ENCODE measurements at regions not wholly inside any gene's neighbourhood (a gene's known extent, or its start where the extent isn't known, plus 50 kb on each side); places are given as distances from the start of the nearest gene placed in this dataset.

DNA sequence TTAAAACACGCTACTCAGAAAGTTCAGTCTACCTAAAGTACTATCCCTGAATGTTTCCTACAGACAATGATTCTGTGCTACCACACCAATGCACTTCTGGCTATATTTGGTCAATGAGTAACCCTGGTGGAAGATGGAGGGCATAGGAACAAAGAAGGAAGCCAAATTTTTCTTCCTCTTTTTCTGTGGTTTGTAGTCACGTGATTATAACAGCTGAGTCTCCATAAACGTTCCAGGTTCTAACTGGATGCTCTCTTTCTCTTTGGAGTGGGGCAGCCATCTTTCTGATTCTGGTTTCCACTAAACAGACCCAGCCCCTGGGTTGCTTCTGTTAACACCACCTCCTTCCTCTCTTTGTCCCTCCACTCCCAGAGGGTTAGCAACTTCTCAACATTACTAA lies 274.9 kb downstream of the CDH11 start:
- no peak overlapping the region for H3K4me3 ChIP-seq (ENCODE audit: low read depth, low read length)
- peak; percentile 19 for DNase-seq (ENCODE audit: low read depth)
- TF ChIP-seq, protein P1, sequence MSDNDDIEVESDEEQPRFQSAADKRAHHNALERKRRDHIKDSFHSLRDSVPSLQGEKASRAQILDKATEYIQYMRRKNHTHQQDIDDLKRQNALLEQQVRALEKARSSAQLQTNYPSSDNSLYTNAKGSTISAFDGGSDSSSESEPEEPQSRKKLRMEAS (IDR thresholded peaks at IDR 0.05; ENCODE audit: low read depth, low read length) = no peak
- TF ChIP-seq POLR2A (IDR thresholded peaks at IDR 0.05; ENCODE audit: extremely low read depth, insufficient read length) = no peak
- no peak for TF ChIP-seq MYC (IDR thresholded peaks at IDR 0.05; ENCODE audit: low read depth, low read length)
- TF ChIP-seq, protein P2, sequence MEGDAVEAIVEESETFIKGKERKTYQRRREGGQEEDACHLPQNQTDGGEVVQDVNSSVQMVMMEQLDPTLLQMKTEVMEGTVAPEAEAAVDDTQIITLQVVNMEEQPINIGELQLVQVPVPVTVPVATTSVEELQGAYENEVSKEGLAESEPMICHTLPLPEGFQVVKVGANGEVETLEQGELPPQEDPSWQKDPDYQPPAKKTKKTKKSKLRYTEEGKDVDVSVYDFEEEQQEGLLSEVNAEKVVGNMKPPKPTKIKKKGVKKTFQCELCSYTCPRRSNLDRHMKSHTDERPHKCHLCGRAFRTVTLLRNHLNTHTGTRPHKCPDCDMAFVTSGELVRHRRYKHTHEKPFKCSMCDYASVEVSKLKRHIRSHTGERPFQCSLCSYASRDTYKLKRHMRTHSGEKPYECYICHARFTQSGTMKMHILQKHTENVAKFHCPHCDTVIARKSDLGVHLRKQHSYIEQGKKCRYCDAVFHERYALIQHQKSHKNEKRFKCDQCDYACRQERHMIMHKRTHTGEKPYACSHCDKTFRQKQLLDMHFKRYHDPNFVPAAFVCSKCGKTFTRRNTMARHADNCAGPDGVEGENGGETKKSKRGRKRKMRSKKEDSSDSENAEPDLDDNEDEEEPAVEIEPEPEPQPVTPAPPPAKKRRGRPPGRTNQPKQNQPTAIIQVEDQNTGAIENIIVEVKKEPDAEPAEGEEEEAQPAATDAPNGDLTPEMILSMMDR (IDR thresholded peaks at IDR 0.05; ENCODE audit: low read depth, low read length) = no peak

DNA sequence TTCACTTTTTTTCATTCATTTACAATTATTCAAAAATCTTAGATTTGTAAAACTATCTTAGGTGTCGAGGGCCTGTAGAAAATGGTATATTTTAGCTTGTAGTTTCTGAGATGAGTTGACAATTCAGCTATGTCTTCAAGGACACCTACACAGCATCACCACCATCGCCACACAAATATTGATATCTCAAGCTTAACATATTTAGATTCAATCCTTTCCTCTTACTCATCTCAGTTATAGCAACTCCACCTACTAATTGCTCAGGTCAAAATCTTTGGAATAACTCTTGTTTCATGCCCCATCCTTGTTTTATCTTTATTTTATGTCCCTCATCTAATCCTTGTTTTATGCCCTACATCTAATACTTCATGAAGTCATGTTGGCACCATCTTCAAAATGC lies 276.8 kb downstream of the CDH11 start:
- no peak for TF ChIP-seq MYC (IDR thresholded peaks at IDR 0.05; ENCODE audit: low read depth, low read length)
- TF ChIP-seq, protein P1 (IDR thresholded peaks at IDR 0.05; ENCODE audit: low read depth, low read length) = no peak
- TF ChIP-seq, protein P2 (IDR thresholded peaks at IDR 0.05; ENCODE audit: low read depth, low read length) = no peak
- TF ChIP-seq POLR2A (IDR thresholded peaks at IDR 0.05; ENCODE audit: extremely low read depth, insufficient read length) = no peak
- no peak overlapping the region for H3K4me3 ChIP-seq (ENCODE audit: low read depth, low read length)
- DNase-seq (ENCODE audit: low read depth) = no peak

DNA sequence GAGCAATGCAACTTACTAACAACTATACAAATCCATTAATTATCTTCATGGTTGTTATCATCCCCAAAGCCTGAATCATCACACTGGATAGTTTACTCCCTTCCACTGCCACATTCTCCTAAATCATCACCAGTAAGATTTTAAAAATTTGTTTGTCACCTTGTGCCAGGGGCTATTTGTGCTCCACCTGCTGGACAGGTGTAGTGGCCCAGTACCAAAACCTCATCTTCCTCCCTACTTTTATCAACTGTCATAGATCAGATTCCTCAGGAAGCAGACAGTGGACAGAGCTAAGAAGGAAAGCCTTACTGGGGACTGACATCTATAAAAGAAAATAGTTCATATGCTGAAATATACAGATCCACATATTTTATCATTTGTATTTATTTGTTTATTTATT lies 280.4 kb downstream of the CDH11 start:
- no peak for DNase-seq (ENCODE audit: low read depth)
- H3K4me3 ChIP-seq (ENCODE audit: low read depth, low read length) = no peak overlapping the region
- TF ChIP-seq, protein P1 (IDR thresholded peaks at IDR 0.05; ENCODE audit: low read depth, low read length) = no peak
- TF ChIP-seq MYC (IDR thresholded peaks at IDR 0.05; ENCODE audit: low read depth, low read length) (no peak), POLR2A (IDR thresholded peaks at IDR 0.05; ENCODE audit: extremely low read depth, insufficient read length) (no peak)
- TF ChIP-seq, protein P2 (IDR thresholded peaks at IDR 0.05; ENCODE audit: low read depth, low read length) = no peak

DNA sequence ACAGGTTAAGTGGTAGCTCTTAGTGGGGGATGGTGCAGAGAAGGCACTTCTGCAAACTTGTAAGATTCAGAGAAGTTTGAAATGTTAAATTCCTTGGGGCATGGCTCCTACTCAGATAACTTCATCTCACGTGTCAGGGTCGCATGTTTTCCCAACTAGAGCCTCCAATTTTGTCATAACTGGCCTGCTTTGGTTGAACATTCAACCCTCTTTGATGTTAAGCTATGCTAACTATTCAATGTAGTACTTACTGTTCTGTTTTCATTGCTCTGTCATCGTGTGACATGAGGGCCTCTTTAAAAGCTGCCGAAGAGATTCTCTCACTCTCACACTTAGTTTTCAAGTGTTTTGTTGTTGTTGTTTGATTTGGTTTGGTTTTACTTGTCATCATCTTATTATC lies 280.8 kb downstream of the CDH11 start:
- H3K4me3 ChIP-seq (ENCODE audit: low read depth, low read length) = no peak overlapping the region
- no peak for DNase-seq (ENCODE audit: low read depth)
- TF ChIP-seq, protein P1 (IDR thresholded peaks at IDR 0.05; ENCODE audit: low read depth, low read length) = no peak
- TF ChIP-seq, protein P2 (IDR thresholded peaks at IDR 0.05; ENCODE audit: low read depth, low read length) = no peak
- no peak for TF ChIP-seq MYC (IDR thresholded peaks at IDR 0.05; ENCODE audit: low read depth, low read length)
- TF ChIP-seq POLR2A (IDR thresholded peaks at IDR 0.05; ENCODE audit: extremely low read depth, insufficient read length) = no peak

DNA sequence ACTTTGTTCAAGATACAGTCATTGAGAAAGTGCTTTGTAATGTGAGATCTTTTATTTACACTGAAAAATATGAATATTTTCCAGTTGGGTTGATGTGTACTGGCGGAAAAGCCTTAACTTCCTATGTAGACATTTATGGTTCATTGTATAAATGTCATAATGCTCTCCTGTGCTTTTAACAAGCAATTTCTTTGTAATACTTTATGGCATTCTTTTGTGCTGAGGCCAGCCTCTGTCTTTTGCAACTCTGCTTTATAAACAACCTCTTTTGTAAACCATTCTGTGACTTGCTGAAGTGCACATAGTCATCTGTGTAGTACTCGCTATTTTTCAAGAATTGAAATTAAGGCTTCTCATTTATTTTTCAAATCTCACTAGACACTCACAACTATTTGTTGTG lies 291.2 kb downstream of the CDH11 start:
- H3K4me3 ChIP-seq (ENCODE audit: low read depth, low read length) = no peak overlapping the region
- no peak for DNase-seq (ENCODE audit: low read depth)
- TF ChIP-seq, protein P1 (IDR thresholded peaks at IDR 0.05; ENCODE audit: low read depth, low read length) = no peak
- no peak for TF ChIP-seq POLR2A (IDR thresholded peaks at IDR 0.05; ENCODE audit: extremely low read depth, insufficient read length)
- TF ChIP-seq, protein P2 (IDR thresholded peaks at IDR 0.05; ENCODE audit: low read depth, low read length) = no peak
- TF ChIP-seq MYC (IDR thresholded peaks at IDR 0.05; ENCODE audit: low read depth, low read length) = no peak

DNA sequence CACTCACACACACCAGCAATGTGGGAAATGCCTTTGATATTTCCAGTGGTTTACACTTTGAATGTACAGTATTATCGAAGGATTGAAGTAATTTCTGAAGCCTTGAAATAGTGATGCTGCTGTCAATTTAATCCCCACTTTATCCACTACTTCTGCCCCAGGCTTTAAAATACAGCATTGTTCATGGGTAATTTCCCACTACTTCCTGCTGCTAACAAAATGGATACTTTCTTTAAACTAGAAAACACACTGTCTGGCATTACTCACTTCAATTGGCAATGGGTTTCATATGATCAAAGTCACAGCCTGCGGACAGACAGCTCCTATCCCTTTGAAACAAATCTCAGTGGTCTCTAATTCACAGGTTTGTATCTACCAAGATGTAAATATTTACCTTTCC lies 292.2 kb downstream of the CDH11 start:
- TF ChIP-seq MYC (IDR thresholded peaks at IDR 0.05; ENCODE audit: low read depth, low read length) = no peak
- H3K4me3 ChIP-seq (ENCODE audit: low read depth, low read length) = no peak overlapping the region
- no peak for DNase-seq (ENCODE audit: low read depth)
